ENCODE measurements at regions not wholly inside any gene's neighbourhood (a gene's known extent, or its start where the extent isn't known, plus 50 kb on each side); places are given as distances from the start of the nearest gene placed in this dataset.

GRCh38 chr4:140246216-140246615 is 92.2 kb upstream of the MAML3 start:
- TF ChIP-seq CTCF (IDR thresholded peaks at IDR 0.05) (no peak), POLR2A (IDR thresholded peaks at IDR 0.05) (no peak)

Measured in right lobe of liver (tissue), 4 donors.